MM.1S (cell line): ENCODE measurements at regions not wholly inside any gene's neighbourhood (a gene's known extent, or its start where the extent isn't known, plus 50 kb on each side); places are given as distances from the start of the nearest gene placed in this dataset.

Experiments used
- CTCF ChIP-seq: fragments of 300-600 bp; sonication (generic); IDR thresholded peaks from 2 replicates; pipeline ENCODE4 v1.5.1; 2016; ENCODE audit warnings: antibody characterized with exemption, low read length, mixed read lengths
- EZH2 ChIP-seq: fragments of 300-600 bp; sonication (generic); optimal IDR thresholded peaks from 2 replicates; pipeline ENCODE3; 2017; ENCODE audit warnings: low read depth, mild to moderate bottlenecking, antibody characterized with exemption, low read length, mixed read lengths
- EZH2phosphoT487 ChIP-seq: fragments of 300-600 bp; sonication (generic); IDR thresholded peaks from 2 replicates; pipeline ENCODE4 v1.6.1; 2018; ENCODE audit warnings: antibody characterized with exemption, low read length

- TF ChIP-seq CTCF (no peak), EZH2 (no peak), EZH2phosphoT487 (no peak)
Observed at GRCh38 chr9:90961375-90961774, 159.8 kb downstream of the SYK start.
